ENCODE measurements at regions not wholly inside any gene's neighbourhood (a gene's known extent, or its start where the extent isn't known, plus 50 kb on each side); places are given as distances from the start of the nearest gene placed in this dataset.
A peak's percentile ranks its signal among the peaks of the same experiment; 100 is the strongest.

DNA sequence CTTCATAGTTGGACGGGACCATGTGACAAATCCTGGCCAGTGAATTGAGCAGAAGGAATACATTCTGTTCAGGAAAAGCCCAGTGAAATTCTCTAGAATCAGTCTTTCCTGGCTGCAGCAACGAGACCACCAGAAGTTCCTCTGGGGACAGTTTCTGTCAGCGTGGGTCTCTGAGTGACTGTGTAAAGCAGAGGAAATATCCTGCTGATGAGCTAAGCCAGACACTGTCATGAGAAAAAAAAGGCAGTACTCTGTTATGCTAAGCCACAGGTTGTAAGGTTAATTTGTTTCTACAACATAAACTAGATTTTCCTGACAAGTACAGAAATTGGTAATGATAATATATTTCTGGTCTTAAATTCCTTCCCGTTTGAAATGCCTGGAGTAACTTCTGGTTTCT, 664.4 kb downstream of the LMO4 start:
- Mint-ChIP-seq H3K36me3 (ENCODE audit: low read depth) (no peaks in the 10 kb centered on the region), H3K27ac (no peak overlapping the region), H3K9me3 (no peaks in the 10 kb centered on the region), H3K4me1 (no peaks in the 10 kb centered on the region), H3K27me3 (ENCODE audit: low read depth, poor library complexity) (no peaks in the 10 kb centered on the region), H3K4me3 (no peak overlapping the region)
- no peak for TF ChIP-seq CTCF (IDR thresholded peaks at IDR 0.05)
- DNase-seq: no peak

DNA sequence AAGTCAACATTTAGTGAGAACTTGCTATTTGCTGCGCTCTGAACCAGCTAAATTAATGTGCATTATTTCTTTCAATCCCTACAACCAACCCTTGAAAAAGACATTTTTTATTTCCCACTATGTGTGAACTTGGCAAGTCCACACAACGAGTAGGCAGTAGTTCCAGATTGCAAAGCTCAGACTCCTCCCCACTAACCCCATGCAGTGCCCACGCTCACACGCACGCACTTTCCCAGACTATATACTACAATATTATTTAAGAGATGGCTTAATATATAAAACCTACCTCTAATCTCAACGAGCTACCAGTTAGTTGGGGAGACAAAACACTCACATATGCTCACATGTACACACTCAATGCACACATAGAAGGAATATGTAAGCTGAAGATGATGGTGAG, 671.2 kb downstream of the LMO4 start:
- DNase-seq: no peak
- Mint-ChIP-seq H3K4me3 (no peak overlapping the region), H3K27ac (no peak overlapping the region), H3K4me1 (peaks cover 7% of the 10 kb centered on the region), H3K36me3 (ENCODE audit: low read depth) (no peaks in the 10 kb centered on the region), H3K9me3 (no peaks in the 10 kb centered on the region), H3K27me3 (ENCODE audit: low read depth, poor library complexity) (peaks cover 2% of the 10 kb centered on the region)
- no peak for TF ChIP-seq CTCF (IDR thresholded peaks at IDR 0.05)

GRCh38 chr1:88001460-88001859, 672.8 kb downstream of the LMO4 start:
- TF ChIP-seq CTCF (IDR thresholded peaks at IDR 0.05): no peak
- Mint-ChIP-seq H3K4me1 (peaks cover 7% of the 10 kb centered on the region), H3K4me3 (no peak overlapping the region), H3K36me3 (ENCODE audit: low read depth) (no peaks in the 10 kb centered on the region), H3K27ac (peak overlapping the region; percentile 67), H3K9me3 (no peaks in the 10 kb centered on the region), H3K27me3 (ENCODE audit: low read depth, poor library complexity) (peaks cover 2% of the 10 kb centered on the region)
- DNase-seq: no peak

DNA sequence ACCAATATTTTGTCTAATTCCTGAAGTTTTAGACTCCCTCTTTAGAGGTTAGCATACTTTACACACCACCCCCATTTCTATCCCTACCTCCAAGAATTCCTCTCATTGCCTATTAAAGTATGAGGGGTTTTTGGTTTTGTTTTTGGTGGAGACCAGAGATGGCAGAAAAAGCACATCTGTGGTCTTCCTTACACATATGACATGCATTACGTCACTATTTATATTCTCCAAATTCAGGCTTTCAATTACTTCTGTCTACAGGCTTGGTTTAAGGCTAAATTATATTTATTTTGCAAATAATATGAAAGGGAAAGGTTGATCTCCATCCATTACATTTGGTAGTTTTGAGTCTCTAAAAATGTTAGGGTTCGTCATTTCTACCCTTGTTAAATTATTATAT, 674.6 kb downstream of the LMO4 start:
- TF ChIP-seq CTCF (IDR thresholded peaks at IDR 0.05): no peak
- no peaks in the 10 kb centered on the region for H3K9me3 Mint-ChIP-seq
- H3K27me3 Mint-ChIP-seq (ENCODE audit: low read depth, poor library complexity): peaks cover 2% of the 10 kb centered on the region
- H3K36me3 Mint-ChIP-seq (ENCODE audit: low read depth): no peaks in the 10 kb centered on the region
- no peak overlapping the region for H3K4me3 Mint-ChIP-seq
- H3K27ac Mint-ChIP-seq: no peak overlapping the region
- peaks cover 7% of the 10 kb centered on the region for H3K4me1 Mint-ChIP-seq
- DNase-seq: no peak

DNA sequence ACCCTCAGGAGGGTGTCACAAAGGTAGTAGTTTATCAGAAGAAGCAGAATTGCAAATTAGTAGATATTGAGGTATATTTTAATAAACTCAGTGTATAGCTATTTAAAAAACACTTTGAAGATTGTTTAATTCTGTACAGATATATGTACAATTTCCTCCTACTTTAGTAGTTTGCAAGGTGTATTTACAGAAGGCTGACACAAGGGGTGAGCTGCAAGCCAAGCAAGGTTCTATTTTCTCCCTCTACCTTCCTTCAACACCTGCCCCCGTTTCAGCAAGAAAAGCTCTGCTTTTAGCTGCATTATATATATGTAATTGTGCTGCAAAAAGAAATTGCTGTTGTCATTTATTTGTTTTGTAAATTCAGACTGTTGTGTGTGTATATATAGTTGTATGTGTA, 674.2 kb upstream of the PKN2 start:
- H3K27ac Mint-ChIP-seq: no peak overlapping the region
- H3K36me3 Mint-ChIP-seq (ENCODE audit: low read depth): no peaks in the 10 kb centered on the region
- H3K4me3 Mint-ChIP-seq: no peak overlapping the region
- no peaks in the 10 kb centered on the region for H3K4me1 Mint-ChIP-seq
- TF ChIP-seq CTCF (IDR thresholded peaks at IDR 0.05): no peak
- no peak for DNase-seq
- H3K27me3 Mint-ChIP-seq (ENCODE audit: low read depth, poor library complexity): peaks cover 4% of the 10 kb centered on the region
- no peaks in the 10 kb centered on the region for H3K9me3 Mint-ChIP-seq

DNA sequence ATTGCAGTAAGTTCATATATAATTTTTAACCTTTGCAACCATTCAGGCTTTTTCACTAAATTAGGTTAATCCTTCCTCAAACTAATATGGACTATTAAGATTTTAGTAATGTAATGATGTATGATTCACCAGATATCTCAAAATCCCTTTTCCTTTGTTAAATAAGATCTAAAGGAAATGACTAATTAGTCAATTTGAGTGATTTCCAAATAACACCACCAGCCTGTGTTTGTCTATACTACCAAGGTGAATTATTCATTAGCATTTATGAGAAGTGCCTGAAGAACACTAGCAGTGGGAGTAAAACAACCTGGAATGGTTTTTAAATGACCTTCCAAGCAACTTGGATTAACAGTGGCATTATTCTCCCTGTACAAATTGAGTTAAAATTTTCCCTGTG, 670.6 kb upstream of the PKN2 start:
- H3K9me3 Mint-ChIP-seq: no peaks in the 10 kb centered on the region

More for the DNA sequence above, 670.6 kb upstream of the PKN2 start:
- DNase-seq: no peak
- no peak overlapping the region for H3K4me3 Mint-ChIP-seq
- H3K27ac Mint-ChIP-seq: no peak overlapping the region
- no peak for TF ChIP-seq CTCF (IDR thresholded peaks at IDR 0.05)
- H3K4me1 Mint-ChIP-seq: no peaks in the 10 kb centered on the region
- H3K36me3 Mint-ChIP-seq (ENCODE audit: low read depth): no peaks in the 10 kb centered on the region
- peaks cover 4% of the 10 kb centered on the region for H3K27me3 Mint-ChIP-seq (ENCODE audit: low read depth, poor library complexity)
